GM12891 (cell line): ENCODE measurements at regions not wholly inside any gene's neighbourhood (a gene's known extent, or its start where the extent isn't known, plus 50 kb on each side); places are given as distances from the start of the nearest gene placed in this dataset.

Experiments used
- POLR2A ChIP-seq: IDR thresholded peaks from 2 replicates; pipeline ENCODE4 v1.6.1; 2011; ENCODE audit warnings: low read depth, low read length, control low read depth
- POLR2AphosphoS5 ChIP-seq: IDR thresholded peaks from 2 replicates; pipeline ENCODE4 v1.6.1; 2011; ENCODE audit warnings: low read depth, low read length, control low read depth

GRCh38 chr18:39299152-39299551 is 1733.6 kb upstream of the CELF4 start:
- no peak for TF ChIP-seq POLR2AphosphoS5
- no peak for TF ChIP-seq POLR2A
